H1 (cell line): ENCODE measurements at regions not wholly inside any gene's neighbourhood (a gene's known extent, or its start where the extent isn't known, plus 50 kb on each side); places are given as distances from the start of the nearest gene placed in this dataset.

Experiments used
- CTCF ChIA-PET: fragments of 300-600 bp; sonication (Branson Sonifier 250); formaldehyde crosslinking; loops from one replicate; lab custom pipeline; 2021; ENCODE audit not compliant: partially characterized antibody; lab: Charles Lee
- POLR2A ChIA-PET: fragments of 300-600 bp; sonication (Branson Sonifier 250); formaldehyde crosslinking; loops from one replicate; lab custom pipeline; 2021; ENCODE audit warnings: inconsistent platforms; ENCODE audit not compliant: partially characterized antibody; lab: Charles Lee
- DNase-seq, 2 experiments: peaks; one replicate each; pipeline versions ENCODE4 v3.0.0 to v3.0.0-alpha.2; 2010 to 2022; ENCODE audit warnings: low spot score in 2 of 2, low read depth in 1 of 2, mixed read lengths in 1 of 2
- FAIRE-seq: peaks from 2 replicates; lab custom pipeline; 2011; peaks lifted over from hg19 to GRCh38; lab: Jason Lieb, UNC
- H2AFZ ChIP-seq: 2 replicates; pipeline ENCODE4 v1.8.1; 2012; ENCODE audit warnings: low read length, inconsistent platforms
- H2AK5ac ChIP-seq: 2 replicates; pipeline ENCODE4 v1.6.1; 2013; ENCODE audit warnings: low read depth, low read length
- H2BK120ac ChIP-seq: replicated peaks from 2 replicates; pipeline ENCODE3; 2013; ENCODE audit warnings: low read depth, low read length, inconsistent platforms
- H2BK12ac ChIP-seq: 2 replicates; pipeline ENCODE4 v1.6.1; 2013; ENCODE audit warnings: low read depth, low read length
- H2BK15ac ChIP-seq: 2 replicates; pipeline ENCODE4 v1.6.1; 2013; ENCODE audit warnings: low read length
- H2BK20ac ChIP-seq: 2 replicates; pipeline ENCODE4 v1.6.1; 2013; ENCODE audit warnings: low read length
- H2BK5ac ChIP-seq: 2 replicates; pipeline ENCODE4 v1.6.1; 2013; ENCODE audit warnings: low read depth, low read length
- H3K14ac ChIP-seq: 2 replicates; pipeline ENCODE4 v1.6.1; 2013; ENCODE audit warnings: inconsistent platforms; ENCODE audit not compliant: insufficient read length
- H3K18ac ChIP-seq: 2 replicates; pipeline ENCODE4 v1.6.1; 2013; ENCODE audit warnings: low read length; ENCODE audit errors: extremely low read depth
- H3K23ac ChIP-seq: 2 replicates; pipeline ENCODE4 v1.6.1; 2013; ENCODE audit warnings: inconsistent platforms; ENCODE audit not compliant: insufficient read length
- H3K23me2 ChIP-seq: 2 replicates; pipeline ENCODE4 v1.6.1; 2013; ENCODE audit warnings: low read depth, low read length
- H3K27ac ChIP-seq: 2 replicates; pipeline ENCODE4 v1.6.1; 2011; ENCODE audit warnings: low read depth, low read length, inconsistent platforms
- H3K27me3 ChIP-seq, 4 experiments: replicated peaks in 1 of 4; 1 replicate in 1 of 4; 2 replicates in 3 of 4; pipeline versions ENCODE4 v1.6.1 to v1.8.1; 2011 to 2013; ENCODE audit warnings: low read length in 3 of 4, mild to moderate bottlenecking in 3 of 4, inconsistent platforms in 2 of 4, mixed read lengths in 2 of 4, moderate library complexity in 1 of 4; ENCODE audit not compliant: control insufficient read depth in 3 of 4, insufficient read depth in 3 of 4; ENCODE audit errors: extremely low read depth in 1 of 4
- H3K36me3 ChIP-seq, 4 experiments: 2 replicates each; pipeline versions ENCODE4 v1.6.1 to v1.8.1; 2011 to 2013; ENCODE audit warnings: mild to moderate bottlenecking in 4 of 4, low read length in 3 of 4, moderate library complexity in 2 of 4, control low read depth in 1 of 4, inconsistent platforms in 1 of 4; ENCODE audit not compliant: insufficient read depth in 4 of 4, control insufficient read depth in 2 of 4
- H3K4ac ChIP-seq: replicated peaks from 2 replicates; pipeline ENCODE3; 2013; ENCODE audit warnings: low read length, low read depth, mixed read lengths, inconsistent platforms; ENCODE audit not compliant: insufficient read length
- H3K4me1 ChIP-seq, 4 experiments: replicated peaks in 1 of 4; 1 replicate in 1 of 4; 2 replicates in 3 of 4; pipeline versions ENCODE4 v1.6.1 to v1.8.1; 2011 to 2013; ENCODE audit warnings: low read length in 3 of 4, inconsistent platforms in 2 of 4, mixed read lengths in 1 of 4; ENCODE audit not compliant: insufficient read depth in 4 of 4, control insufficient read depth in 3 of 4
- H3K4me2 ChIP-seq, 2 experiments: 2 replicates each; pipeline versions ENCODE4 v1.6.1 to v1.8.1; 2011 to 2013; ENCODE audit warnings: low read depth in 2 of 2, low read length in 2 of 2, control low read depth in 1 of 2, inconsistent platforms in 1 of 2, mild to moderate bottlenecking in 1 of 2; ENCODE audit not compliant: insufficient read depth in 1 of 2
- H3K4me3 ChIP-seq, 4 experiments: fragments of 200-600, 300-600 bp in 1 of 4; sonication (generic), shearing (Covaris generic), sonication (Bioruptor Twin) in 1 of 4; 2 replicates each; pipeline versions ENCODE4 v1.5.1 to v1.8.1; 2011 to 2016; ENCODE audit warnings: low read length in 4 of 4, low read depth in 3 of 4, control low read depth in 2 of 4, inconsistent platforms in 2 of 4, mild to moderate bottlenecking in 2 of 4, mixed read lengths in 1 of 4, moderate library complexity in 1 of 4; ENCODE audit not compliant: insufficient read depth in 2 of 4; ENCODE audit errors: extremely low read depth in 1 of 4
- H3K56ac ChIP-seq: replicated peaks from 2 replicates; pipeline ENCODE3; 2013; ENCODE audit warnings: low read depth, mild to moderate bottlenecking, mixed read lengths, low read length, inconsistent platforms; ENCODE audit not compliant: insufficient read length
- H3K79me1 ChIP-seq: 2 replicates; pipeline ENCODE4 v1.6.1; 2013; ENCODE audit warnings: low read depth, low read length, control low read depth
- H3K79me2 ChIP-seq, 2 experiments: 2 replicates each; pipeline versions ENCODE4 v1.6.1 to v1.8.1; 2012 to 2013; ENCODE audit warnings: low read length in 2 of 2, mild to moderate bottlenecking in 2 of 2, inconsistent platforms in 1 of 2; ENCODE audit not compliant: insufficient read depth in 2 of 2, control insufficient read depth in 1 of 2
- H3K9ac ChIP-seq, 4 experiments: replicated peaks in 1 of 4; 1 replicate in 1 of 4; 2 replicates in 3 of 4; pipeline versions ENCODE4 v1.6.1 to v1.8.1; 2011 to 2013; ENCODE audit warnings: low read depth in 3 of 4, low read length in 3 of 4, control low read depth in 2 of 4, mild to moderate bottlenecking in 2 of 4, moderate library complexity in 2 of 4, inconsistent platforms in 1 of 4; ENCODE audit errors: extremely low read depth in 1 of 4
- H3K9me3 ChIP-seq, 2 experiments: 2 replicates each; pipeline versions ENCODE4 v1.6.1 to v1.8.1; 2012 to 2013; ENCODE audit warnings: mild to moderate bottlenecking in 2 of 2, moderate library complexity in 2 of 2, control low read depth in 1 of 2, inconsistent platforms in 1 of 2, low read depth in 1 of 2, low read length in 1 of 2, mixed read lengths in 1 of 2; ENCODE audit not compliant: insufficient read depth in 2 of 2
- H4K20me1 ChIP-seq, 2 experiments: replicated peaks in 1 of 2; 2 replicates each; pipeline versions ENCODE3 to v1.8.1; 2011 to 2013; ENCODE audit warnings: inconsistent platforms in 2 of 2, low read length in 2 of 2, mild to moderate bottlenecking in 1 of 2; ENCODE audit not compliant: insufficient read depth in 2 of 2, control insufficient read depth in 1 of 2
- H4K5ac ChIP-seq: 2 replicates; pipeline ENCODE4 v1.6.1; 2013; ENCODE audit warnings: low read length, low read depth, mixed read lengths, inconsistent platforms; ENCODE audit not compliant: insufficient read length
- H4K8ac ChIP-seq: 2 replicates; pipeline ENCODE4 v1.8.0; 2013; ENCODE audit warnings: mild to moderate bottlenecking, moderate library complexity, low read length, inconsistent platforms; ENCODE audit not compliant: insufficient read depth; ENCODE audit errors: extremely low read depth
- H4K91ac ChIP-seq: replicated peaks from 2 replicates; pipeline ENCODE3; 2013; ENCODE audit warnings: low read length, mixed read lengths, inconsistent platforms; ENCODE audit not compliant: insufficient read length
- ATF2 ChIP-seq: IDR thresholded peaks from 2 replicates; pipeline ENCODE4 v1.6.1; 2012; ENCODE audit warnings: low read length, inconsistent platforms
- CBX5 ChIP-seq: fragments of 300-800, 300-1000 bp; sonication (generic); IDR thresholded peaks from 2 replicates; pipeline ENCODE4 v1.7.1; 2016; ENCODE audit warnings: antibody characterized with exemption, low read length, low read depth
- NANOG ChIP-seq: IDR thresholded peaks from 2 replicates; pipeline ENCODE4 v1.6.1; 2011; ENCODE audit warnings: low read length, low read depth, mild to moderate bottlenecking, inconsistent platforms; ENCODE audit not compliant: insufficient read depth, poor library complexity, severe bottlenecking
- PHF8 ChIP-seq: fragments of 200-600 bp; sonication (generic); conservative IDR thresholded peaks from 2 replicates; pipeline ENCODE4 v1.7.1; 2012; ENCODE audit warnings: low read depth, mild to moderate bottlenecking, inconsistent platforms, low read length, moderate library complexity
- RAD21 ChIP-seq, 2 experiments: IDR thresholded peaks in 1 of 2; conservative IDR thresholded peaks in 1 of 2; 2 replicates each; pipeline ENCODE4 v1.6.1; 2011; ENCODE audit warnings: low read depth in 2 of 2, low read length in 2 of 2, improper control_type of control experiment in 1 of 2, inconsistent platforms in 1 of 2, mild to moderate bottlenecking in 1 of 2, moderate library complexity in 1 of 2
- RBBP5 ChIP-seq: IDR thresholded peaks from 2 replicates; pipeline ENCODE4 v1.7.1; 2012; ENCODE audit warnings: low read depth, mild to moderate bottlenecking, inconsistent platforms, low read length, moderate library complexity, borderline replicate concordance
- WGBS, 2 experiments: shearing (Covaris generic) in 1 of 2; methylation state at CpG; one replicate each; pipeline versions ENCODE4 v1.1.6 to v1.1.7; 2013 to 2015; ENCODE audit warnings: low lambda C conversion rate in 2 of 2, mixed read lengths in 2 of 2, inconsistent platforms in 1 of 2, low coverage in 1 of 2, missing lambda C conversion rate in 1 of 2; ENCODE audit not compliant: insufficient replicate concordance in 2 of 2, insufficient coverage in 1 of 2, insufficient read length in 1 of 2; ENCODE audit errors: extremely low coverage in 1 of 2, missing lambda C conversion rate in 1 of 2; 5-methylcytosine and 5-hydroxymethylcytosine counted together

- no peak overlapping the region for H3K4me2 ChIP-seq
- no peak overlapping the region for H3K56ac ChIP-seq
- no peak overlapping the region for H3K27ac ChIP-seq
- no peak overlapping the region for H3K9ac ChIP-seq
- FAIRE-seq (no peak), DNase-seq (no peak)
- CTCF ChIA-PET: interaction anchor here (1.2 kb wide), 1 partner anchor 29 kb away, joined by 3 read pairs; no protein-coding TSS in a partner anchor
- no peak overlapping the region for H2BK20ac ChIP-seq
- no peaks in the 10 kb centered on the region for H3K23me2 ChIP-seq
- no peak overlapping the region for H2AK5ac ChIP-seq
- no peak overlapping the region for H2BK5ac ChIP-seq
- H2BK12ac ChIP-seq: no peak overlapping the region
- no peak overlapping the region for H3K4ac ChIP-seq
- H3K18ac ChIP-seq: no peak overlapping the region
- 90% methylated on average over 11 of the region's 11 CpGs; no CpG with 5 or more reads in 1 of the 2 experiments for WGBS, 2 experiments
- H3K79me2 ChIP-seq: no peaks in the 10 kb centered on the region
- H4K8ac ChIP-seq: no peak overlapping the region
- no peaks in the 10 kb centered on the region for H3K27me3 ChIP-seq
- H4K20me1 ChIP-seq: no peaks in the 10 kb centered on the region
- no peak overlapping the region for H4K91ac ChIP-seq
- no peaks in the 10 kb centered on the region for H3K79me1 ChIP-seq
- H3K36me3 ChIP-seq: no peaks in the 10 kb centered on the region
- no peak overlapping the region for H2BK15ac ChIP-seq
- no peak overlapping the region for H3K14ac ChIP-seq
- H3K4me1 ChIP-seq: no peaks in the 10 kb centered on the region; a peak in 2 of 7 replicates
- H2BK120ac ChIP-seq: no peak overlapping the region
- no peak overlapping the region for H3K4me3 ChIP-seq
- no peak overlapping the region for H4K5ac ChIP-seq
- H3K9me3 ChIP-seq: peaks cover 2 to 11% of the 10 kb centered on the region in 2 experiments; a peak in 3 of 4 replicates
- no peak overlapping the region for H3K23ac ChIP-seq
- POLR2A ChIA-PET: no interaction called here
- no peak overlapping the region for H2AFZ ChIP-seq
- TF ChIP-seq NANOG: no peak
- TF ChIP-seq RBBP5: no peak
- TF ChIP-seq ATF2: no peak
- no peak for TF ChIP-seq RAD21 (IDR thresholded peaks at IDR 0.05 in 1 of 2, conservative IDR thresholded peaks at IDR 0.05 in 1 of 2; ENCODE audit: low read depth in 2 of 2, low read length in 2 of 2)
- no peak for TF ChIP-seq PHF8
- no peak for TF ChIP-seq CBX5
These were observed 386.2 kb downstream of the IRS2 start for GRCh38 chr13:109400209-109400608.
